GM18858 (cell line): ENCODE measurements at regions not wholly inside any gene's neighbourhood (a gene's known extent, or its start where the extent isn't known, plus 50 kb on each side); places are given as distances from the start of the nearest gene placed in this dataset.

Experiments
- ATAC-seq: cut with Tn5 transposase; IDR thresholded peaks from one replicate; pipeline ENCODE4 v1.9.1; 2021; ENCODE audit not compliant: unreplicated experiment

DNA sequence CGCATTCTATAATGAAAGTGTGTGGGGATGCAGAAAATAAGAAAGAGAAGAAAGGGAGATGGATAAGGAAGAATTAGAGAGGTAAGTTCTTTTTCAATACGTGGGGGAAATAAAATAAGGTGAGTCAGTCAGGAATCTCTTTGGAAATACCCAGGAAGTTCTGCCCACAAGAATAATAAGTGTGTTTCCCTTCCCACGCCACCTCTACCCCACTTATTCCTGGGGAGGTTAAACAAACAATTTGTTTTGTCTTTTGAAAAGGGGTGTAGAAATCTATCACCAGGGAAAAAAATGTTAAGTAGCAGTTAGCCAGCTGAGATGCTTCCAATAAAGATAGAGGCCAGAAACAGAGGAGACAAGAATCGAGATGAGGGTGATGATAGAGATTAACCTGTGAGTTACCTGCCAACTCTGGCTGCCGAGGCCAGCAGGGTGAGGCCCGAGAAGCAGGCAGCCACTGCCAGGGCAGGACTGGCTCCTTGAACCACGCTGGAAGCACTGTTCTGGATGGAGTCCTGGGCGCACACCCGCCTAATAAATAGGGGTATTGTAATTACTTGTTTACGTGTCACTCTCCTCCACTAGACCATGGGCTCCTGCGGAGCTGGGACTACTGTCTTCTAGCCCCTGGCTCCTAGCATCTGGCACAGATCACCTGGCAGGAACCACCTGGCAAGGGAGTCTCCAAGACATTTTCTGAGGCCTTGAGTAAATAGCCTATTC is 191.3 kb downstream of the FGFR2 start:
- no peak for ATAC-seq

- no peak for ATAC-seq
Measured at GRCh38 chr10:121409466-121410104, 188.7 kb downstream of the FGFR2 start.

- no peak for ATAC-seq
Measured at GRCh38 chr10:121411004-121411403, 187.2 kb downstream of the FGFR2 start.

DNA sequence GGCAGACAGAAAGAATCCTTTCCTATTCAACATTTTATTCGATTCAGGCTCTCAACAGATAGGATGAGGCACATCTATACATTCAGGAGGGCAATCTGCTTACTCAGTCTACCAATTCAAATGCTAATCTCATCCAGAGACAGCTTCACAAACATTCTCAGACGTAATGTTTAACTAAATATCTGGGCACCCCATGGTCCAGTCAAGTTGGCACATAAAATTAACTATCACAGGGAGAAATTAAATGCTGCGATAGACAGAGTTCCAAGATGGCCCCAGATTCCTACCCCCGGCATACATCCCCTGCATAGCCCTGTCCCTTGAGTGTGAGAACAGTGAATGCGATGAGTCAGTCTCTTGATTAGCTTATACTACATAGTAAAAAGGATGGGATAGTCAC is 184.3 kb downstream of the FGFR2 start:
- ATAC-seq, result no peak

DNA sequence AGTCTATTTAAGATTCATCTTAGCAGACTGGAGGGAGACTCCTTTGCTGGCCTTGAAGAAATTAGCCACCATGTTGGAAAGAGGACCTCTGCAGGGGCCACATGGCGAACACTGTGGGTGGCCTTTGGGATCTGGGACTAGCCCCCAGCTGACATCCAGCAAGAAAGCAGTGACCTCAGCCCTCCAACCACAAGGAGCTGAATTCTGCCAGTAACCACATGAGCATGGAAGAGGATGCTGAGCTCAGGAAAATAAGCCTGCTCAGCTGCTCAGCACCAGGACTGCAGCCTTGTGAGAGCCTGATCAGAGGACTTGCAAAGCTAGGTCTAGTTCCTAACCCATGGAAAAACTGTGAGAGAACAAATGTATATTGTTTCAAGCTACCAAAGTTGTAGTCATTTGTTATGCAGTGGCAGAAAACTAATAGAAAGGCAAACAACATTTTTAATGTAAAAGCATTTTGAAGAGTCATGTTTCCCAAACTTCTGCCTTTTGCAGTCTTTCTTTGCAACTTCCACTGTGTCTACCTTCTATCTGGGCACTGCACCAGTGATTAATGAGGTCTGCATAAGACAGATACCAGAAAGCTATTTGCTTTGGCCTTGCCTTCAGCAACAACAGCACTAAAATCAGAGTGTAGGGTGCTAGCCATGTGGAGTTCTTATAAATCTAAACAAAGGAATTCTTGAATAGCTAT is 183.7 kb downstream of the FGFR2 start:
- no peak for ATAC-seq

- ATAC-seq, result no peak
Measured at GRCh38 chr10:121415063-121415399, 183.2 kb downstream of the FGFR2 start.

DNA sequence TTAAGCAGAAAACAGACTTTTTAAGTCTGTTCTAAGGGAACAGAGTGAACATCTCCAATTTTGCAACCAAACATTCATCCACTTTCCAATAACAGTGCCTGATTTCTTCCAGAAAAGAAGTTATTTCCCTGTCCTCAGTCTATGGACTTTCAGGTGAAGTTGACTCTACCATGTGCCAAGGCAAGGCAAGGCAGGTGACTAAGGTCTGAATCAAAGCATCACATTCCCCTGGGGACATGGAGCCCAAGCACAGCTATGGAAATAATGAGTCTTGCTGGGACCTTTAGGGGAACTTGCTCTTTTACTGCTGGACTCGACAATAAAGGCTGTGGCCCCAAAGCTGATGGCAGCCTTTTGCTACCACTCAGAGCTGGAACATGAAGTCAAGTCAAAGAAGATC is 182.2 kb downstream of the FGFR2 start:
- ATAC-seq, result no peak

DNA sequence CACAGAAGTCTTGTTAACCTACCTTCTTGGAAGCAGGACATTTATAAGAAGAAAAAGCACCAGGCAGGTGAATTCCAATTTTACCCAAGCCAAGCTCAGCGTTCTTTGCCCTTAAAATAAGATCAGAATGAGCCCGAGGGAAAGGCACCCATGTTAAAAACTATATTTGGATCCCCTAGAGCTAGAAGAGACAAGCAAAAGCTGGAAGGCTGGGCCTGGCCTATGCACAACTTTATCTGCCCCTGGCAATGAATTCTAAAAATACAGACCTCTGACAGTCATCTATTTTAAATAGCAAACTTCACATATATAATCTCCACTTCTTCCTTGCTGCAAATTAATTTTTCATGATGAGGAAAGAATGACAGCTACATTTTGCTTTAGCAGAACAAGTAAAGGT is 180.9 kb downstream of the FGFR2 start:
- ATAC-seq, result no peak

DNA sequence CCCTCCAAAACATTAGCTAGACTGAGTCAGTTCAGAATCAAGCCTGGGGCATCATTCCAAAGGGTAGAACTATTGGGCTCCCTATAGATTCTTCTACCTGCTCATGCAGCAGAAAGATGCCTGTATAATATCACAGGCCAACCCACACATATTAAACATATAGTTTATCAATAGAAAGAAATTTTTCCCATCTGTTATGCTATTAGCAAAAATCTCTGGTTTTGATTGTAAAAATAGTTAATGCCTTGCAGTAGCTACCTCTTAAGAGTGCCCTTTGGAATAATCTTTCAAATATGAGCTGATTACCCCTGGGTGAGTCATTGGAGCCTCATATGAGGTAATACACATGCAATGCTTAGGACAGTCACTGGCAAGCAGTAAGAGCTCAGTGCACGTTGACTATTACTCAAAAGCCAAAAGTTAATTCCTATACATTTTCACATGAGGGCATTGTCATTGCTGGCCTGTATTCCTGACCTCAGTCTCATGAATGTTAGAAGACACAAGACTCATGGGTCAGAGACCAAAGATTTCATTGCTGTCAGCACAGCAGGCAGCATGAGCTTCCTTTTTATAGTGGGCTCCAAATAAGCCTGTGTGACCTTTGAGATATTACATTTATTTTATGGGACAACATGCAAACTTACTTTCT is 180.0 kb downstream of the FGFR2 start:
- ATAC-seq, result no peak

DNA sequence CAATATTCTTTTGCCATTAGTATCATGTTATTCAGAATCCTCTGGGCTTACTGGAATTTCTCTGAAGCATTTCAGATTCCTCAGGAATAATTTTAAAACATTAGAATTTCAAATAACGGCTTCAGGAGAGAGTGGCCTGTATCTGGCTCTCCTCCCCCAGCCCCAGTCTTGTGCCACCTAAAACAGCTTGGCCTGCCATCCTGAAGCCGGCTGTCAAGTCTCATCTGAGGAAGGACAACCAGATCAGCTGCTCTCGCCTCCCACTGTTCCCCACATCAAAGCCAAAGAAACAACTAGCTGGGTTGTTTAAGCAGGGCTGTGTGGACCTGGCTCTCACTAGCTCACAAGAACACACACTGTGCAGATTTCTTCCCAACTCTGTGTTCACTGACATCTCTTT is 178.2 kb downstream of the FGFR2 start:
- no peak for ATAC-seq

DNA sequence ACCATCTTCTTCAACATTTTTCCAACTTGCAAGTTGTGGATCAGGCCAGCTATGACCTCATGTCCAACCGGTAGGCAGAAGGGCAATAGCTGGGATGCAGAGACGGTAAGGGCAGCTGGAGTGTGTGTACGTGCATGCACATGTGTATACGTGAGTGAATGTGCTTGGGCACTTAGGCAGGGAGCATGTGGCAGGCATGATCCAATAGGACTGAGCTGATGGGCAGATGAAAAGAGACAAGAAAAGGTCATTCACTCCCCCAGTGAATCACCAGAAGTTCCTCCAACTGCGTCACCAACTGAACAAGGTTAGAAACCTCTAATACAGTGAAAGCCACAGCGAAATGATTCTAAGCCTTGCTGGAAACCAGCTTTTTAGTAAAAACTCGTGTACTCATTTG is 176.1 kb downstream of the FGFR2 start:
- ATAC-seq, result no peak

DNA sequence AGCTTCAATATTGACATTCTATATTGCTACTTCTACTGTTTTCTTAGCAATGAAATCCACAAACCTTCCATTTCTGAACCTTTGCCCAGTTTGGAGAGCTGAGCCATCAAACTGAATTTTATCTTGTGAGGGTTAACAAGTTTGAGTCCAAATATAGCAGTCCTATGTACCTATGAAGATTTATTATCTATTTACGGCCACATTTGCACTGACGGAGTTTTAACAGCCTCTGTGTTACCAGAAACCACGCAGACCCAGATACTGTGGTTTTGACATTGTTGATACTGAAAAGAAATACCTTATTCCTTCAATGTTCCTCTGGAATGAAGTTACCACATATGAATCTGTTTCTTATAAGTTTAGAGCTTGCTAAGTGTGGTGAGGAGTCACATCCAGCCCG is 172.6 kb downstream of the FGFR2 start:
- no peak for ATAC-seq

DNA sequence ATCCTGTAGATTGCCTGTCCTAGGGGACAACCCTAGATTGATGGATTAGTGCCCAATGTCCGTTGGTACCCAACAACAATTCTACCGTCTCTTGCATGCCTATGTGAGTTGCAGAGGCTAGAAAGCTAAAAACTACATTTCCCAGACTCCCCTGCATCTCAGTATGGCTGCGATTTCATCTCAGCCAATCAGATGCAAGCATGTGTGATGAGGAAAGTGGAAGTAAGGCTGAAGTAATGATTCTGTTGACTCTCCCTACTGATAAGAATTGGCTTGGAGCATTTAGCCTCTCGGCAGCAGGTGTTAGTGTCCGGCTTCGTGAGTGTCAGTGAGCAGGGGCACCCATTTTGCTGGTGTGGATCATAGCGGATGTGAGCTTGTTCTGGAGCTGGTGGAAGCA is 171.9 kb downstream of the FGFR2 start:
- no peak for ATAC-seq
